Large intestine (tissue), 3 donors: ENCODE measurements at regions not wholly inside any gene's neighbourhood (a gene's known extent, or its start where the extent isn't known, plus 50 kb on each side); places are given as distances from the start of the nearest gene placed in this dataset.

Source experiments
- DNase-seq, 2 donors: peaks; one replicate each; pipeline versions ENCODE4 v3.0.0 to v3.0.0-alpha.2; 2013
- H3K27ac ChIP-seq: one replicate; pipeline ENCODE4 v1.5.1; 2013; ENCODE audit warnings: low read length
- H3K27me3 ChIP-seq: 2 replicates; pipeline ENCODE4 v1.6.1; 2013; ENCODE audit warnings: low read length; ENCODE audit not compliant: control insufficient read depth, insufficient read depth
- H3K36me3 ChIP-seq: 2 replicates; pipeline ENCODE4 v1.6.1; 2013; ENCODE audit warnings: low read length; ENCODE audit not compliant: control insufficient read depth, insufficient read depth
- H3K4me1 ChIP-seq: one replicate; pipeline ENCODE4 v1.6.1; 2013; ENCODE audit warnings: low read length; ENCODE audit not compliant: control insufficient read depth, insufficient read depth
- H3K4me3 ChIP-seq: one replicate; pipeline ENCODE4 v1.5.1; 2013; ENCODE audit warnings: low read length
- H3K9me3 ChIP-seq: one replicate; pipeline ENCODE4 v1.6.1; 2013; ENCODE audit warnings: mild to moderate bottlenecking, low read depth, low read length, moderate library complexity; ENCODE audit not compliant: control insufficient read depth
- WGBS: methylation state at CpG from one replicate; pipeline ENCODE4 v1.1.5; 2013; ENCODE audit warnings: low lambda C conversion rate; ENCODE audit not compliant: insufficient coverage; 5-methylcytosine and 5-hydroxymethylcytosine counted together

DNA sequence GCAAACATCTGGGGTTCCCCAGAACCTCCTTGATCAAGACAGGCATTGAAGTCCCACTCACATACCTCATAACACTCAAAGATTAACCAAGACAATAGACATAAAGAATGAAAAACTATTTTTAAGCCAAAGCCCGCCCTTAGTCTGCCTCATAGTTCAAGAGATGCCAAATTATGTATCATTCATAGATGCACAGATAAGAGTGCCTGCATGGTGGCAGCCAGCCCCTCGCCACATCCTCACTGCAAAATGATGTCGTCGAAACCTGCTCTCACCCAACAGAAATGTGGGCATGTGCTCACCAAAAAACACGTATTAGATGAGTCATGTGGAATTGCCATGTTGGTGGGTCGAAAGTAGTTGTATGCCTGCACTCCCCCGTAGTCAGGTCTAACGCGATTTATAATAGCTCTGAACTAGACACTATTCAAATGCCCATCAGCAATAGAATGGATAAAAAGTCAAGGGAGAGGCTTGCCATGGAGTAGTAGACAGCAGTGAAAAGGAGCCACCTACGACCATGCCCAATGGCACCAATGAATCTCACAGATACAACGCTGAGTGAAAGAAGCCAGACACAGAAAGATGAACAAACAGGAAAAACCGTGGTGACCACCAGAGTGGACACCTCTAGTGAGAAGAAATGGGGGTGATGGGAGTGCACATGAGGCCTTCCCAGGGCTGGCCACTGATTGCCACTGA lies 64.8 kb downstream of the C16orf95 start:
- WGBS = 93% methylated on average over 2 of the region's 12 CpGs
- no peaks in the 10 kb centered on the region for H3K4me1 ChIP-seq

More for the DNA sequence above, 64.8 kb downstream of the C16orf95 start:
- Histone ChIP-seq H3K9me3 (no peaks in the 10 kb centered on the region), H3K27me3 (no peaks in the 10 kb centered on the region), H3K4me3 (no peak overlapping the region), H3K36me3 (no peaks in the 10 kb centered on the region), H3K27ac (no peak overlapping the region)
- no peak for DNase-seq
